ENCODE measurements at regions not wholly inside any gene's neighbourhood (a gene's known extent, or its start where the extent isn't known, plus 50 kb on each side); places are given as distances from the start of the nearest gene placed in this dataset.

DNA sequence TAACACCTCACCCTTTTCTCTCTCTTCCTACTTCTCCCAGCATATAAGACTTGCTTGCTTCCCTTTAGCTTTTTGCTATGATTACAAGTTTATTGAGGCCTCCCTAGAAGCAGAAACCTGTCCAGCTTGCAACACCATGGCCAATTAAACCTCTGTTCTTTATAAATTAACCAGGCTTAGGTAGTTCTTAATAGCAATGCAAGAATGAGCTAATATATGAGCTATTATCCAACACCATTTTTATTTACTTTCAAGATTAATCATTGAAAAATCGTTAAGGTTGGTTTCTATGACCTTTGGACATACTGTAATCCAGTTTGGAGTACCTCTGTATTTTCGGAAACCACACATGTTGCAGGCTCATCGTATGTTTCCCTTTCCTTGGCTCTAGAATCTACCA is 643.1 kb downstream of the ZPLD1 start:
- no peak overlapping the region for H3K4me3 Mint-ChIP-seq
- H3K9me3 ChIP-seq (ENCODE audit: control insufficient read depth in 1 of 2, low read length in 2 of 2): no peaks in the 10 kb centered on the region
- H3K4me1 ChIP-seq (ENCODE audit: insufficient read depth, low read length): no peaks in the 10 kb centered on the region
- H3K4me1 Mint-ChIP-seq: no peaks in the 10 kb centered on the region
- DNase-seq: no peak
- H3K27me3 Mint-ChIP-seq: no peaks in the 10 kb centered on the region
- CTCF ChIA-PET (ENCODE audit: partially characterized antibody): no interaction called here
- no peaks in the 10 kb centered on the region for H3K36me3 Mint-ChIP-seq
- H3K27ac Mint-ChIP-seq: no peak overlapping the region
- intact Hi-C loops (cut with micrococcal nuclease): no loop called here
- POLR2A ChIA-PET (ENCODE audit: partially characterized antibody): no interaction called here
- no peaks in the 10 kb centered on the region for H3K36me3 ChIP-seq (ENCODE audit: insufficient read depth, low read length)
- no peak overlapping the region for H3K4me3 ChIP-seq (ENCODE audit: low read length in 2 of 2)
- H3K9me3 Mint-ChIP-seq: peaks cover 0 to 4% (median 0%) of the 10 kb centered on the region in 8 donors
- no peaks in the 10 kb centered on the region for H3K27me3 ChIP-seq (ENCODE audit: insufficient read depth, low read length)
- H3K27ac ChIP-seq (ENCODE audit: low read depth, low read length): no peak overlapping the region

DNA sequence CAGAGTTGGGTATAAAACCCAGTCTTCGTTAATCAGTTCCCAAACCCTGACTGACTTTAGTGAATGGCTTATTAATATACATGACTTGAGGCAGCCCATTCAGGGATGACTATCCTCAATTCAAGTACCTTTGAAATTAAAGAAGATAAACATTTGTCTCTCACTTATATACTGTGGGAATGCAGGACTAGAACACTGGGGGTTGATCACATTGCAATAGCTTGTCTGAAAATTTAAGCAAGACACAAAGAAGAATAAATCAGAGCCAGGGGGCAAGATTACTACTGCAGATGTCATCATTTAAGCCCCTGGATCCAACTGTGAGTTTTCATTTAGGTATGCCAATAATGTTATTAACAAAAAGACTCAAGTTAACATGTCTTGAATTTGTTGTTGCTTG is 647.7 kb downstream of the ZPLD1 start:
- no peaks in the 10 kb centered on the region for H3K27me3 Mint-ChIP-seq
- H3K36me3 Mint-ChIP-seq: no peaks in the 10 kb centered on the region
- no peaks in the 10 kb centered on the region for H3K27me3 ChIP-seq (ENCODE audit: insufficient read depth, low read length)
- ChIA-PET CTCF (ENCODE audit: partially characterized antibody) (no interaction called here), POLR2A (ENCODE audit: partially characterized antibody) (no interaction called here)
- no peaks in the 10 kb centered on the region for H3K4me1 Mint-ChIP-seq
- intact Hi-C loops (cut with micrococcal nuclease): no loop called here
- no peak overlapping the region for H3K27ac ChIP-seq (ENCODE audit: low read depth, low read length)
- H3K36me3 ChIP-seq (ENCODE audit: insufficient read depth, low read length): no peaks in the 10 kb centered on the region
- no peak overlapping the region for H3K4me3 Mint-ChIP-seq
- no peak overlapping the region for H3K27ac Mint-ChIP-seq
- no peaks in the 10 kb centered on the region for H3K9me3 ChIP-seq (ENCODE audit: control insufficient read depth in 1 of 2, low read length in 2 of 2)
- H3K4me3 ChIP-seq (ENCODE audit: low read length in 2 of 2): no peak overlapping the region
- H3K4me1 ChIP-seq (ENCODE audit: insufficient read depth, low read length): no peaks in the 10 kb centered on the region
- H3K9me3 Mint-ChIP-seq: peaks cover 0 to 5% (median 0%) of the 10 kb centered on the region in 8 donors
- DNase-seq: no peak

DNA sequence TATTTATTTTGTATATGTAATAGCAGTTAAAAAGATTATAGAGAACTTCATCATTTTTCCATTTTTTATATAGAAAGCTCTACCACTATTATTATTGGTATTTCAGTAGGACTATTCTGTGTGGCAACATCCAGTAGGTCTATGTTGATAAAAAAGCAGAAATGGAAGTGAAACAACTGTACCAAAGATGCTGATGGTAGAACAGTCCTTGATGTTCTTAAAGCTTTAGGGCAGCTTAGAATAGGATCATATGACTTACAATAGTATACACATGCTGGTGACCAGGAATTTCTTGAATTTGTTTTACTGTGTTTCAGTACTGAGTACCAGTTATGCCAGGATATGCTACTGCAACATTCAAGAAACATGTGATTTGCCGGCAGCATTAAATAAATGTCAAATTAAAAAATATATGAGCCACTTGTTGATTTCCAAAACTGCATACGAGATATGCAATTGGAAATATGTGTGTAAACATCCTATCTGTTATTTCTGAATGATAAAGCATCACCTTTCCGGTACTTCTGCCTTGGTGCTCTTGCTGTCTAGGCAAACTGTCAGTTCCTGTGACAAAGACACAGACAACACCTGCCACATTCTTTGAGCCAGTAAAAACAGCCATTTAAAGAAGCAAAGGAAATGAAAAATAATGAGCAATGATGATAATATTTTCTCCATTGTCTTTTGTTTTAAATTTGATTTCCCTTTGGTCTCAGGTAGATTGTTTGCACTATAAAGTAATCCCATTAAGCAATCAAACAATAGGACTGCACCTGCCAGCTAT is 649.2 kb downstream of the ZPLD1 start:
- no peaks in the 10 kb centered on the region for H3K27me3 Mint-ChIP-seq
- POLR2A ChIA-PET (ENCODE audit: partially characterized antibody): no interaction called here
- no peak overlapping the region for H3K4me3 Mint-ChIP-seq
- no peak for DNase-seq
- no peaks in the 10 kb centered on the region for H3K4me1 Mint-ChIP-seq
- H3K27me3 ChIP-seq (ENCODE audit: insufficient read depth, low read length): no peaks in the 10 kb centered on the region
- CTCF ChIA-PET (ENCODE audit: partially characterized antibody): no interaction called here
- no peak overlapping the region for H3K4me3 ChIP-seq (ENCODE audit: low read length in 2 of 2)
- H3K36me3 Mint-ChIP-seq: no peaks in the 10 kb centered on the region
- H3K27ac Mint-ChIP-seq: no peak overlapping the region
- peaks cover 0 to 3% (median 0%) of the 10 kb centered on the region in 8 donors for H3K9me3 Mint-ChIP-seq
- H3K27ac ChIP-seq (ENCODE audit: low read depth, low read length): no peak overlapping the region
- intact Hi-C loops (cut with micrococcal nuclease): no loop called here
- no peaks in the 10 kb centered on the region for H3K4me1 ChIP-seq (ENCODE audit: insufficient read depth, low read length)
- H3K9me3 ChIP-seq (ENCODE audit: control insufficient read depth in 1 of 2, low read length in 2 of 2): no peaks in the 10 kb centered on the region
- no peaks in the 10 kb centered on the region for H3K36me3 ChIP-seq (ENCODE audit: insufficient read depth, low read length)

DNA sequence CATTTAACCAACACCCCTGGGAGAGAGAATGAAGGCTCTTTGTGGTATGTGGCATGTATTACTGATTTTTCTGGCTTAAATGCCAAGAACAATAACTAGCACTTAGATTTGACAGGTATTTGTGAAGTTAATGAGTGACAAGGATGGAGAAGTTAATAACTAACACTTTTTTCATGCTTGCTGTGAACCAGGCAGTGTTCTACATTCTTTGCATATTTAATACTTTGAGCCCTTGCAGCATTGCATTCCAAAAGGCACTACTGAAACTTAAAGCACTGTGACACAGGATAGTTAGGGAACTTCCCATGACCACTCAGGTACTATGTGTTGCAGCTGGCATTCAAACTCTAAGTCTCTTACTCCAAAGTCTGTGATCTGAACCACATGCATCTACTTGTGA is 650.6 kb downstream of the ZPLD1 start:
- no peak for DNase-seq
- H3K27ac ChIP-seq (ENCODE audit: low read depth, low read length): no peak overlapping the region
- Mint-ChIP-seq H3K36me3 (no peaks in the 10 kb centered on the region), H3K27ac (no peak overlapping the region), H3K27me3 (no peaks in the 10 kb centered on the region), H3K9me3 (peaks cover 0 to 3% (median 0%) of the 10 kb centered on the region in 8 donors), H3K4me3 (no peak overlapping the region), H3K4me1 (no peaks in the 10 kb centered on the region)
- H3K36me3 ChIP-seq (ENCODE audit: insufficient read depth, low read length): no peaks in the 10 kb centered on the region
- no peaks in the 10 kb centered on the region for H3K9me3 ChIP-seq (ENCODE audit: control insufficient read depth in 1 of 2, low read length in 2 of 2)
- H3K4me1 ChIP-seq (ENCODE audit: insufficient read depth, low read length): no peaks in the 10 kb centered on the region
- intact Hi-C loops (cut with micrococcal nuclease): no loop called here
- ChIA-PET CTCF (ENCODE audit: partially characterized antibody) (interaction anchor here (1.0 kb wide), 1 partner anchor 17 kb away, joined by 3 read pairs; no protein-coding TSS in a partner anchor), POLR2A (ENCODE audit: partially characterized antibody) (no interaction called here)
- no peak overlapping the region for H3K4me3 ChIP-seq (ENCODE audit: low read length in 2 of 2)
- H3K27me3 ChIP-seq (ENCODE audit: insufficient read depth, low read length): no peaks in the 10 kb centered on the region

DNA sequence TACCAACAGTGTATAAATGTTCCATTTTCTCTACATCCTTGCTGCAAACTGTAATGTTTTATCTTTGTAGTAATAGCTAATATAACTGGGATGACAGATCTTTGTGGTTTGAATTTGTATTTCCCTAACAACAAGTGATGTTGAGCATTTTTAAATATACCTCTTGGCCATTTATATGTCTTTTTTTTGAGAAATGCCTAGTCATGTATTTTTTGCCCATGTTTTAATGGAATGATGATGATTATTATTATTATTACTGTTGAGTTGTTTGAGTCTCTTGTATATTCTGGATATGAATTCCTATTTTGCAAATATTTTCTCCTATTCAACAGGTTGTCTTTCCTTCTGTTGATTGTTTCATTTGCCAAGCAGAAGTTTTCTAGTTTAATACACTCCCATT is 654.9 kb downstream of the ZPLD1 start:
- H3K4me1 Mint-ChIP-seq: no peaks in the 10 kb centered on the region
- H3K4me1 ChIP-seq (ENCODE audit: insufficient read depth, low read length): no peaks in the 10 kb centered on the region

DNA sequence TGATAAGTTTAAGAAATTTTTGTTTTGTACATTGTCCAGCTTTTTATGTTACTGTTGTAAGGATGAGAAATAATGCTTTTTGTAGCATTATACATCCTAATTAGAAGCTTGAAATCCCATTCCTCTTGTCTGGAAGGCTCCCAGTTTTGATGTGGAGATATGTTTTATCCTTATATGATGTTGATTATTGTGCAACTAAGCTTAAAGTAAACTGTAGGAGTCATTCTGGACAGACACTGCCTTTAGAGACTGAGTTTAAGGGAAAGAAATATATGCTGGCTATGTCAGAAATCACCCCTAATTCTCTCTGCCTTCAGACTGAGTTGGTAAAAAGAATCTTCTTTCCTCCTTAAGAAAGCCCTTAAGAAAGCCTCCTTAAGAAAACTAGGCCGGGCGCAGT is 670.4 kb downstream of the ZPLD1 start:
- Mint-ChIP-seq H3K9me3 (peaks cover 0 to 6% (median 3%) of the 10 kb centered on the region in 8 donors), H3K27me3 (no peaks in the 10 kb centered on the region), H3K4me3 (no peak overlapping the region), H3K36me3 (no peaks in the 10 kb centered on the region), H3K27ac (no peak overlapping the region), H3K4me1 (no peaks in the 10 kb centered on the region)
- Histone ChIP-seq H3K27ac (ENCODE audit: low read depth, low read length) (no peak overlapping the region), H3K4me1 (ENCODE audit: insufficient read depth, low read length) (no peaks in the 10 kb centered on the region), H3K27me3 (ENCODE audit: insufficient read depth, low read length) (no peaks in the 10 kb centered on the region), H3K9me3 (ENCODE audit: control insufficient read depth in 1 of 2, low read length in 2 of 2) (no peaks in the 10 kb centered on the region), H3K4me3 (ENCODE audit: low read length in 2 of 2) (no peak overlapping the region), H3K36me3 (ENCODE audit: insufficient read depth, low read length) (no peaks in the 10 kb centered on the region)
- intact Hi-C loops (cut with micrococcal nuclease): no loop called here
- no peak for DNase-seq
- ChIA-PET POLR2A (ENCODE audit: partially characterized antibody) (no interaction called here), CTCF (ENCODE audit: partially characterized antibody) (interaction anchor here (0.6 kb wide), 1 partner anchor 1027 kb away, joined by 3 read pairs; no protein-coding TSS in a partner anchor)

More for the DNA sequence above, 654.9 kb downstream of the ZPLD1 start:
- peaks cover 0 to 3% of the 10 kb centered on the region in 2 donors for H3K9me3 ChIP-seq (ENCODE audit: control insufficient read depth in 1 of 2, low read length in 2 of 2)
- POLR2A ChIA-PET (ENCODE audit: partially characterized antibody): no interaction called here
- no peak overlapping the region for H3K4me3 Mint-ChIP-seq
- H3K27ac ChIP-seq (ENCODE audit: low read depth, low read length): no peak overlapping the region
- no peaks in the 10 kb centered on the region for H3K27me3 Mint-ChIP-seq
- H3K9me3 Mint-ChIP-seq: peaks cover 0 to 5% (median 0%) of the 10 kb centered on the region in 8 donors
- H3K27me3 ChIP-seq (ENCODE audit: insufficient read depth, low read length): no peaks in the 10 kb centered on the region
- CTCF ChIA-PET (ENCODE audit: partially characterized antibody): no interaction called here
- H3K36me3 ChIP-seq (ENCODE audit: insufficient read depth, low read length): no peaks in the 10 kb centered on the region
- no peak overlapping the region for H3K4me3 ChIP-seq (ENCODE audit: low read length in 2 of 2)
- intact Hi-C loops (cut with micrococcal nuclease): no loop called here
- no peak for DNase-seq
- H3K36me3 Mint-ChIP-seq: no peaks in the 10 kb centered on the region
- no peak overlapping the region for H3K27ac Mint-ChIP-seq

DNA sequence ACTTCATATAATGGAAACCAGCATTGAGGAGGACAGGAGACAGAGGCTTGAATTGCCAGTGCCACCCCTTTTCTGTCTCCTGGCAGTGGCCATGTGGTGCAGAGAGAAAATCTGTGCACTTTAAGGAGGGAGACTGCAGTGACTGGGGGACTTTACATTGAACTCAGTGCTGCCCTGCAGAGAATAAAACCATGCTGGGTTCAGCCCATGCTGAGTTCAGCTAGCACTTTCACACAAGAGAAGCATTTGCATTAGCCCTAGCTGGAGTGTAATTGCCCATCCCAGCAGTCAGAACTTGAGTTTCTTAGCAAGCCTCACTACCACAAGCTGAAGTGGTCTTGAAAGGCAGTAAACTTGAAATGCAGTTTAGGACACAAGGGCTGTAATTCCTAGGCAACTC is 677.5 kb downstream of the ZPLD1 start:
- CTCF ChIA-PET (ENCODE audit: partially characterized antibody): no interaction called here
- H3K4me3 Mint-ChIP-seq: no peak overlapping the region

More for the DNA sequence above, 677.5 kb downstream of the ZPLD1 start:
- Histone ChIP-seq H3K27ac (ENCODE audit: low read depth, low read length) (no peak overlapping the region), H3K4me1 (ENCODE audit: insufficient read depth, low read length) (no peaks in the 10 kb centered on the region), H3K9me3 (ENCODE audit: control insufficient read depth in 1 of 2, low read length in 2 of 2) (no peaks in the 10 kb centered on the region), H3K36me3 (ENCODE audit: insufficient read depth, low read length) (no peaks in the 10 kb centered on the region), H3K27me3 (ENCODE audit: insufficient read depth, low read length) (no peaks in the 10 kb centered on the region), H3K4me3 (ENCODE audit: low read length in 2 of 2) (no peak overlapping the region)
- no peak for DNase-seq
- H3K27me3 Mint-ChIP-seq: no peaks in the 10 kb centered on the region
- intact Hi-C loops (cut with micrococcal nuclease): no loop called here
- POLR2A ChIA-PET (ENCODE audit: partially characterized antibody): no interaction called here
- H3K36me3 Mint-ChIP-seq: no peaks in the 10 kb centered on the region
- H3K4me1 Mint-ChIP-seq: no peaks in the 10 kb centered on the region
- no peak overlapping the region for H3K27ac Mint-ChIP-seq
- H3K9me3 Mint-ChIP-seq: peaks cover 0 to 2% (median 0%) of the 10 kb centered on the region in 8 donors
